ENCODE measurements at regions not wholly inside any gene's neighbourhood (a gene's known extent, or its start where the extent isn't known, plus 50 kb on each side); places are given as distances from the start of the nearest gene placed in this dataset.
A peak's percentile ranks its signal among the peaks of the same experiment; 100 is the strongest.

GRCh38 chr4:123878976-123879375 is 482.4 kb downstream of the SPRY1 start:
- DNase-seq: no peak

DNA sequence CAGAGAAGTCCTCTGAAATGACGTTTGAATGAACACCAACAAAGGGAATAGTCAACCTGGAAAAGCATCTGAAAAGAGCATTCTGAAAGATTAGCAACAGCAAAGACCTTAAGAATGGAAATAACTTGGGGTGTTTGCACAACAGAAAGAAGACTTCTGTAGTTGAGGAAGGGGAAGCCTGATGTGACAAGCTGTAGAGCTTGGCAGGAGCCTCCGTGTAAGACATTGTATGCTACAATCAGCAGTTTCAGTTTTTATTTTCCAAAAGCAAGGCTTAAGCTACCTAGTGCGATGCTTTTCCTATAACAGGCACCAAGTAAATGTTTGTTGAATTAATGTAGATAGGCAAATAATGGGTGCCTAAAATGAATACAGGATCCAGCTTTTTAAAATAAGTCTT is 484.0 kb downstream of the SPRY1 start:
- no peak for DNase-seq

- no peak for DNase-seq
These were observed 488.3 kb downstream of the SPRY1 start for GRCh38 chr4:123884922-123885321.

DNA sequence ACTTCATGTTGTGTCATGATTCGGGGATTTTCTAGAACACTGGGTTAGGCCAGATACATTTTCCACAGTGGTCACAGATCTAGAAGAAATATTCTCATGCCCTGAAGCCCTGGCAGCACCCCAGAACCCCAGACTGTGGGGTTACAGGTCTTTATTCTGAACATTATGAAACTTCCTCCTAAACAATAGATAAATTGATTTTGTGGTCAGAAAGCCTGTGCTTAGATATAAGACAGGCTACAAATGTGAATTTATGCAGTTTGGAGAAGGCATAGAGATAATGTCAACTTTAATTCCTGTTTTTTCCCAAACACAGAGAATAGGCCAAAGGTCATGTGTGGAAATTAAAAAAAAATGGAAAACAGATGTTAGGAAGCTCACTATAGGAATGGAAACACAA is 492.9 kb downstream of the SPRY1 start:
- DNase-seq: no peak

- DNase-seq: no peak
These were observed 494.3 kb downstream of the SPRY1 start for GRCh38 chr4:123890889-123891288.

DNA sequence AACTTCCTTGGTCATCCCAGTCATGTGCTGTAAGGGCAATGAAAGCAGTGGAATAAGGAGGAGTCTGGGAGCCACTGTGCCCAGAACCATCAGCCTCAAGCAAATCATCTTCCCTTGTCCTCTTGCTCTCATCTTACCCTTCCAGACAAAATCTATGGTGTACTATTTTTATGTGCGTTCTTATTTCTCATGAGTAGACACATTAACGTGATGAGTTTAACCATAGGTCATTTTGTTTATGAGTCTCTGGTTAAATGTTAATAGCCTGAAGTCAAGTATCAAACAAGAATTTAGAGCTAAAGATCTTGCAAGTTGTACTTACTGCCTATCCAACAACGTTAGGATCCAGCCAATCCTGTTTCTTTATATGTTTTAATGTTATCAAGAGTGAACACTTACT is 495.3 kb downstream of the SPRY1 start:
- no peak for DNase-seq

- no peak for DNase-seq
These were observed 495.9 kb downstream of the SPRY1 start for GRCh38 chr4:123892368-123892976.

DNA sequence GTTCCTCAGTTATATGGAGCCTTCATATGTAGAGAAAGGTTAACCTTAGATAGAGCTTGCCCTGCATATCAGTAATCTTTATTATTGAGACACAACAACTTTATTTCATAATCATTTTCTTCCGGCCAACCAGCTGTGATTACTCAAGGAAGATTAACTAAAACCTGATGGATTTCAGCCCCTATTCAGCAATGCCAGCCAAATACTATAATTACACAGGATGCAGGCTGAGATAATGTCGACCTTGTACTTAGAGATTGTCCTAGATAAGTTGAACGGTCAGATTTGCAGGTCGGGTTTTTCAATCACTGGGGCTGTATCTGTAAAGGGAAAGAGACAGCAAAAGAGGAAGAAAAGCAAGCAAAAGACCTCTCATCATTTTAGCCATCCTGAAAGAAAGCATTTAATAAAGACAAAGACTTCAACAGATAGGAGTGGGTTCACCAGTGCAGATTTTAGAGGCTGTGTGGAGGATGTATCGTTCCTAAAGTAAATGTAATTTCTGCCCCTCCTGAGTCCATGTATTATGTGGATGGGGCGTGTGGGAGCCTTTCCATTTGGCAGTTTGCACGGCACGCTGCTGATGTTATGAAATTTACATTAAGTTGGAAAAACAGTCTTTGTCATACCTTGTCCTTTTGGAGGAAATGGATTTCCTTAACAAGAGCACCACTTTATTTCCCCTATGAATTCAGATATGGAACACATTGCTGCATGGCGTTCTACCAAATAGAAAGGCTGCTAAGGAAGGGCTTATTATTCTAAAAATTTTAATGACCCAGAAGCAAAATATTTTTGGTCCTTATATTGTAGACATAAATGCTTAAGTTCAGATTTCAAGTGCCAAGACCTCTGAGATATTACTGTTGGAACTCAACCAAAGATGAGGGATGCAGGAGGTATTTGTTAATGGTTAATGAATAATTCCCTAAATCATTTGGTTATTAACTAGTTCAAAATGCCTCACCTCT is 496.7 kb downstream of the SPRY1 start:
- DNase-seq: peak; percentile 82

DNA sequence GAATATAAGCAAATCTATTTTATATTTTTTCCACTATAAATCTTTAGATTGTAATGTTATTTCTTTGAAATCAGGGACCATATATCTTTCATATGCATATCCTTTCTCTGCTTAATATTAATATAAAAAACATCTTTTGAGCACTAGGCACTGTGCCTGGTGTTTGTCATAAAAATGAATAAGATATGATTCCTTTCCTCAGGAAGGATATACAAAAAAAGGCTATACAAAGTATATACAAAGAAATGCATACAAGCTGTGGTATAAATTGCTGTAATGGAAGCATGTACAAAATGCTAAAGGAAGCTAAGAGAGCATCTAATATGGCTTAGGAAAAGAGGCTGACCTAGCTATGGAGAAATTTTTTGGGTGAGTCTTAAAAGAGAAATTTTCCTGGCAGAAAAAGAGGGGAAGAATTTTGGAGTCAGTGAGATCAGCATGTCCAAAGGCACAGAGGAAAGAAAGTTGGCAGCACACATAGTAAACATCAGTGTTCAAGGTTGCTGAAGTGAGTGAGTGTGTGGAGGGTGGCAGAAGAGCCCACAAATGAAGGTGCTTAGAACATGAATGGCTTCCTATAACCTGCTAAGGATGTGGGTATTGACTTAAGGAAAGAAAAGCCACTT is 500.0 kb downstream of the SPRY1 start:
- DNase-seq: no peak

DNA sequence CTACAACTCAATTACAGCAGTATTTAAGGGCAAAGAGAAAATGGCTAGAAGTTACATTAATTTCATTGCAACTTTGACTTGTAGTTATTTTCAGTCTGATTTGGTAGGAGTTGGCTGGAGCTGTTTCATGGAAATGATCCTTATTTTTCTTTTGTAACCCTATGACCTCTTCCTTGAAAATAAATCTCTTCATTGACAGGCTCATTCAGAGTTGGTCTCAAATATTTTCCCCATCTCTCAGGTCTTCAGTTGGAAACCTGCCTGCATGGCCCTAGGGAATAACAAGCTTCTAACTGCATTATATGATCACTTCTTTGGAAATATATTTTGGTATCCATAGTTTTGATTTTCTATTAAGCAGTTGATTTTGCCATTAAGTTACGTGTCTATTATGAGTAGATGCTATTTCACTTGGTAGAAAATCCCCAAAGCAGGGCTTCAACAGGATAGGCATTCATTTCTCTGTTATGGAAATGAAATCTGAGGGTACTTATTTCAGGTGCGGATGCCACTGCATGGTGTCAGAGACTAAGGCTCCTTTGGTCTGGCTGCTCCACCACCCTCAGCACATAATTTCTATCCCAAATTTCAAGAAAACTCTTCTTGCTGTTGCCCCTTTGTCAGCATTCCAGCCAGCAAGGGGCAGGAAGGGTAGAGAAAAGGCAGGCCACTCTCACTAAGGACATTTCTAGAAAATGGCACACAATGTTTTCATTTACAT is 502.5 kb downstream of the SPRY1 start:
- DNase-seq: no peak

GRCh38 chr4:123904882-123905281 is 508.3 kb downstream of the SPRY1 start:
- DNase-seq: no peak

DNA sequence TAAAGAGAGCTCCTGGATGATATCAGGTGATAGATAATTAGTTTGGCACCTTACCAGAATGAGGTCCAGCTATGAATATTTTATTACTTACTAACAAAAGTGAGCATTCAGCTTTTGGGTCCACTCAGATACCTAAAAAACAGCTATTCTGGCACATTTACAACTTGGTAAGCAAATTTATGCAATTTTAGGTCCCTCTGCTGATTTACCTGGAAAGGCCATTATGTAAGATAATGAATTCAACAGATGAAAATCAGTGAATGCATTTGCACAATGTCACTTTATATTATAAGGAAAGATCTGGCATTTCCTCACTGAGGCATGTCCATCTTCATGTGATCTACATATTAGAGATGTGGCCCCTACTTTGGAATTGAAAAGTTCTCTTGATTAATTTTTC is 517.0 kb downstream of the SPRY1 start:
- DNase-seq: no peak

- DNase-seq: no peak
These were observed 520.2 kb downstream of the SPRY1 start for GRCh38 chr4:123916821-123917220.

GRCh38 chr4:123919576-123920098 is 523.0 kb downstream of the SPRY1 start:
- no peak for DNase-seq

- DNase-seq: no peak
These were observed 524.7 kb downstream of the SPRY1 start for GRCh38 chr4:123921339-123921738.

GRCh38 chr4:123922847-123923246 is 526.3 kb downstream of the SPRY1 start:
- DNase-seq: no peak

- DNase-seq: no peak
These were observed 527.9 kb downstream of the SPRY1 start for GRCh38 chr4:123924536-123924935.

GRCh38 chr4:123929565-123929964 is 533.0 kb downstream of the SPRY1 start:
- DNase-seq: no peak

DNA sequence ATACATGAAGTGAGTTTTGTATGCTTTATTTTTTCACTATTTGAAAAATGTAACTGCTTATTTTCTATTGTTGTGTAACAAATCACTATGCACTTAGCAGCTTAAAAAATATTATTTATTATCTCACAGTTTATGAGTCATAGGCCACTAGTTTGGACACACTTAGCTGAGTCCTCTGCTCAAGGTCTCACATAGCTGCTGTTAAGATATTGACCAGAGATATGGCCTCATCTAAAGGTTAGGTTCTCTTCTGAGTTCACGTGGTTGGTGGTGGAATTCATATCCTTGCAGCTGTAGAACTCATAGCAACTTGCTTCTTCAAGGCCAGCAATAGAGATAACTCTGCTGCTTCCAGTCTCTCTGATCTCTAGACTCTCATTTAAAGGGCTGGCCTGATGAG is 534.4 kb downstream of the SPRY1 start:
- DNase-seq: no peak

DNA sequence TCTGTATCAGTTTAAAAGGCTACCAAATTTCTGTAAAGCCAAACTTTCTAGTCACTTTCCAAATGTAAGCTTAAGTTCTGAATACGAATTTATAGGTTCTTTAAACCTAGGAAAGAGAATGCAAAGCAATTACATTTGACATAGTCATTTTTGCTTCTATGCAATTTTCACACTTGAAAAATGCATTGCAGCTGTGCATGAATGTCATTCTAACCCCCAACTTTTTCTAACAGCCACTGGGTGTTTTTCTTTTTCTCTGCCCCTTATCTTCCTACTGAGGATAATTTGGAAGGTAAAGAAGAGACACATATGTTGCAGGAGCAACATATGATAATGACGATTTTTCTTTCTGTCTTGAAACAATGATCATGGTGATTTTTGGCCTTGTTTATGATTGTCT is 537.5 kb downstream of the SPRY1 start:
- DNase-seq: no peak

GRCh38 chr4:123936621-123937043 is 540.0 kb downstream of the SPRY1 start:
- no peak for DNase-seq

DNA sequence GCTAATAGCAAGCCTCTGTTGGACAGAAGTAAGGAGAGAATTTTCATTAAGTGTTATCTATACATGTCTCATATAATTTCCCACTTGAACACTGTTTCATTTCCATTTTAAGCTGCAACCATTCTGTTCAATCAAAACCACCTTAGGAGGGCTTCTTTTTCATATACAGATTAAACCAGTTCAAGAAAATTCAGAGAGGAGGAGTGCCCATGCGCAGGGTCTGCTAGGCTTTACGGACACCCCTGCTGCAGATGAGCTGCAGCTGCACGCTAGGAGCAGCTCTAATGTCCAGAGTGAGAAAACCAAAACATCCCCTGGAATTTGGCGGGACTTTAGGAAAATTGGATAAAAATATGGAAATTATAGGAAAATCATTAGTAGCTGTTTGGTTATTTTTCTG is 541.0 kb downstream of the SPRY1 start:
- peak; percentile 57 to 62 for DNase-seq
